ENCODE measurements at regions not wholly inside any gene's neighbourhood (a gene's known extent, or its start where the extent isn't known, plus 50 kb on each side); places are given as distances from the start of the nearest gene placed in this dataset.

- peak; percentile 92 for ATAC-seq
- in situ Hi-C loops (cut with HindIII; ENCODE audit: extremely low pct_ligation_motif_present, low pct_unique_long_range_greater_than_20kb) (no loop called here), intact Hi-C loops (cut with micrococcal nuclease; ENCODE audit: unreplicated experiment) (loop anchor here (1.0 kb wide), 3 partner anchors 46 to 269 kb away; no protein-coding TSS in a partner anchor)
- peak overlapping the region; percentile 82 for H3K27ac ChIP-seq (ENCODE audit: extremely low read length, insufficient read depth, low read length)
- POLR2A ChIA-PET = interaction anchor here (0.6 to 2.8 kb wide), 50 partner anchors 9 to 1402 kb away, joined by 3 to 83 read pairs (median 5); partner anchors contain the start of genes FOXA1, MIPOL1, SEC23A and SLC25A21
- H2AFZ ChIP-seq (ENCODE audit: low read length) = peak overlapping the region; percentile 18
- H3K79me2 ChIP-seq (ENCODE audit: insufficient read depth, low read length) = no peaks in the 10 kb centered on the region
- peaks cover 63% of the 10 kb centered on the region for H3K4me1 ChIP-seq (ENCODE audit: insufficient read depth, low read length)
- peak overlapping the region; percentile 18 to 56 (median 47) for H3K4me3 ChIP-seq (replicated peaks in 1 of 3; ENCODE audit: insufficient read depth in 1 of 3, low read depth in 2 of 3, low read length in 3 of 3)
- no peaks in the 10 kb centered on the region for H3K9me3 ChIP-seq (ENCODE audit: low read length)
- peak overlapping the region; percentile 67 for H3K9ac ChIP-seq (ENCODE audit: insufficient read depth, low read depth, low read length)
- H3K4me2 ChIP-seq (ENCODE audit: low read depth, low read length) = peak overlapping the region; percentile 87
- 3% methylated on average over 11 of the region's 11 CpGs for WGBS (ENCODE audit: low lambda C conversion rate)
- H3K36me3 ChIP-seq (replicated peaks in 1 of 2; ENCODE audit: control insufficient read depth in 1 of 2, insufficient read depth in 2 of 2, low read length in 2 of 2) = no peaks in the 10 kb centered on the region
- peak; percentile 91 for FAIRE-seq
- no TSS peak for BruUV-seq (replicated peaks)
- no peaks in the 10 kb centered on the region for H3K27me3 ChIP-seq (ENCODE audit: control insufficient read depth in 1 of 2, insufficient read depth in 2 of 2, low read length in 2 of 2)
- H4K20me1 ChIP-seq (ENCODE audit: insufficient read depth, low read length) = no peaks in the 10 kb centered on the region
- CTCF ChIA-PET (ENCODE audit: low intra/inter-chr PET ratio, low total read pairs) = interaction anchor here (1.3 kb wide), 1 partner anchor 10 kb away, joined by 4 read pairs; no protein-coding TSS in a partner anchor
- DNase-seq (ENCODE audit: low spot score) = peak; percentile 100
- TF ChIP-seq NONO (IDR thresholded peaks at IDR 0.05) = no peak
- TF ChIP-seq NONO (CRISPR knock-in tag; conservative IDR thresholded peaks at IDR 0.05) = peak; percentile 99
- TF ChIP-seq ZNF792 (CRISPR knock-in tag; IDR thresholded peaks at IDR 0.05) = 0 out of 2 replicates have a peak, but pooled peaks have one; percentile 87
- TF ChIP-seq ZNF75D (CRISPR knock-in tag; IDR thresholded peaks at IDR 0.05; ENCODE audit: borderline replicate concordance) = no peak
- peak; percentile 93; the same call in 1 of the 2 replicates for TF ChIP-seq EHMT2 (IDR thresholded peaks at IDR 0.05; ENCODE audit: borderline replicate concordance, low read depth, low read length)
- TF ChIP-seq ARID2 (CRISPR knock-in tag; IDR thresholded peaks at IDR 0.05; ENCODE audit: borderline replicate concordance) = peak; percentile 99
- peak; percentile 99 for TF ChIP-seq FOXA3 (CRISPR knock-in tag; IDR thresholded peaks at IDR 0.05)
- no peak for TF ChIP-seq NCOA5 (CRISPR knock-in tag; IDR thresholded peaks at IDR 0.05)
- TF ChIP-seq MEF2D (CRISPR knock-in tag; IDR thresholded peaks at IDR 0.05) = peak; percentile 100
- no peak for TF ChIP-seq ZNF720 (CRISPR knock-in tag; IDR thresholded peaks at IDR 0.05)
- TF ChIP-seq ATRX (CRISPR knock-in tag; IDR thresholded peaks at IDR 0.05; ENCODE audit: borderline replicate concordance) = no peak
- no peak; the same call in 1 of the 2 replicates for TF ChIP-seq SRY (CRISPR knock-in tag; IDR thresholded peaks at IDR 0.05)
- peak; percentile 99 for TF ChIP-seq ZNF747 (CRISPR knock-in tag; IDR thresholded peaks at IDR 0.05; ENCODE audit: borderline replicate concordance)
- TF ChIP-seq NFE2 (CRISPR knock-in tag; IDR thresholded peaks at IDR 0.05) = no peak
- TF ChIP-seq SP4 (CRISPR knock-in tag; IDR thresholded peaks at IDR 0.05) = peak; percentile 91
- peak; percentile 78; the same call in 1 of the 2 replicates for TF ChIP-seq ZNF546 (CRISPR knock-in tag; conservative IDR thresholded peaks at IDR 0.05)
- TF ChIP-seq TMF1 (CRISPR knock-in tag; IDR thresholded peaks at IDR 0.05; ENCODE audit: low read depth) = peak; percentile 54; the same call in 1 of the 2 replicates
- peak; percentile 82 for TF ChIP-seq HNF1A (IDR thresholded peaks at IDR 0.05; ENCODE audit: low read depth)
- TF ChIP-seq HNF1A (CRISPR knock-in tag; IDR thresholded peaks at IDR 0.05; ENCODE audit: borderline replicate concordance) = peak; percentile 96
- no peak for TF ChIP-seq ZC3H13 (CRISPR knock-in tag; IDR thresholded peaks at IDR 0.05)
- peak; percentile 88 for TF ChIP-seq ZFP36L1 (CRISPR knock-in tag; IDR thresholded peaks at IDR 0.05)
- TF ChIP-seq FOXP1 (IDR thresholded peaks at IDR 0.05) = peak; percentile 91
- TF ChIP-seq FOXP1 (CRISPR knock-in tag; IDR thresholded peaks at IDR 0.05) = peak; percentile 99
Observed at GRCh38 chr14:37864861-37865718, 269.7 kb downstream of the TTC6 start.
